GM12891 (cell line): ENCODE measurements at regions not wholly inside any gene's neighbourhood (a gene's known extent, or its start where the extent isn't known, plus 50 kb on each side); places are given as distances from the start of the nearest gene placed in this dataset.

Source experiments
- POLR2A ChIP-seq: IDR thresholded peaks from 2 replicates; pipeline ENCODE4 v1.6.1; 2011; ENCODE audit warnings: low read depth, low read length, control low read depth
- POLR2AphosphoS5 ChIP-seq: IDR thresholded peaks from 2 replicates; pipeline ENCODE4 v1.6.1; 2011; ENCODE audit warnings: low read depth, low read length, control low read depth

DNA sequence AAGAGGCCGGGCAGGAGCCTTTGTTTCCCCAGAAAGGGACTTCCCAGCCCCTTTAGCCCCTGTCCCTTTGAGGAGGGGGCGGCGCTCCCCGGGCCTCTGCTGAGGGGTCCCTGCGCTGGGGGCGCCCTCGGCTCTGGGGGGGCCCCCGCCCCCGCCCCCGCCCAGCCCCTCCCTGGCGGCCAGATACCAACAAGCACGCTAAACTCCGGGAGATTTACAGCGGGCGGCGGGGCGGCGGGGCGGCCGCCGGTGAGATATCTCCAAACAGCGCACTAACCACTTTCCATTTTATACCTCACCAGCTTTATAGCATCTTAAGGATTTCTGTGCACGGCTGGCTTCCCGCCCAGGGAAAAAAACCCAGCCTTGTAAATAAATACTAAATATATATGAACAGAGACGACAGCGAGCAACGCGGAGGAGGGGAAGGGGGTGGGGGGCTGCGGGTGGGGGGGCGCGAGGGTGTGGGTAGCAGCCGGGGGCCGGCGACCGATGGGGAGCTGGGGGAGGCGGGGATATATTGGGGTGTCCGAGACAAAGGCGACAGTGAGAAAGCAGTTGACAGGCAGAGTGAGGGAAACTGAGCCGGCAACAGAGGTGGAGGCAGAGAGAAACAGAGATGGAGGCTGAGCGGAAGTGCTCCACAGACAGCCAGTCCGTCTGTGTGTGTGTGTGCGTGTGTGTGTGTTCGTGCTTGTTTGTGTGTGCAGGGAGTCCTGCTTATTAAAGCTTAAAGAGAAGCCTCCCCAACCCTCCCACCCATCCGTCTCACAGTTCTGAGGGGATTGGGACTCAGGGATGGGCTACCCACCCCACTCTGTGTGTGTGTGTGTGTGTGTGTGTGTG is 85.8 kb downstream of the HIF1AN start:
- TF ChIP-seq POLR2AphosphoS5: no peak
- TF ChIP-seq POLR2A: no peak
